HepG2 (cell line): ENCODE measurements at regions not wholly inside any gene's neighbourhood (a gene's known extent, or its start where the extent isn't known, plus 50 kb on each side); places are given as distances from the start of the nearest gene placed in this dataset.

Source experiments
- ESRRA ChIP-seq: sonication (generic); formaldehyde crosslinking; IDR thresholded peaks from 2 replicates; pipeline ENCODE4 v1.5.1; 2020; ENCODE audit warnings: mild to moderate bottlenecking, low read depth, missing genetic modification reagents
- ETV5 ChIP-seq: IDR thresholded peaks from 2 replicates; pipeline ENCODE4 v1.6.1; 2018; ENCODE audit warnings: missing biosample characterization, missing genetic modification reagents, inconsistent platforms, borderline replicate concordance
- FOXJ3 ChIP-seq: sonication (generic); formaldehyde crosslinking; IDR thresholded peaks from 2 replicates; pipeline ENCODE4 v1.4.0; 2020; ENCODE audit warnings: missing genetic modification reagents, mild to moderate bottlenecking, borderline replicate concordance
- ISL2 ChIP-seq: sonication (generic); formaldehyde crosslinking; IDR thresholded peaks from 2 replicates; pipeline ENCODE4 v1.5.0; 2020; ENCODE audit warnings: missing genetic modification reagents
- KDM3A ChIP-seq: IDR thresholded peaks from 2 replicates; pipeline ENCODE4 v1.6.1; 2018; ENCODE audit warnings: low read depth, missing compliant biosample characterization
- MEIS2 ChIP-seq: sonication (generic); formaldehyde crosslinking; IDR thresholded peaks from 2 replicates; pipeline ENCODE4 v1.9.0; 2021; ENCODE audit warnings: mild to moderate bottlenecking, missing genetic modification reagents
- NAIF1 ChIP-seq: sonication (generic); formaldehyde crosslinking; IDR thresholded peaks from 2 replicates; pipeline ENCODE4 v1.5.0; 2020; ENCODE audit warnings: mild to moderate bottlenecking, missing genetic modification reagents, borderline replicate concordance
- NR1H2 ChIP-seq: sonication (generic); formaldehyde crosslinking; IDR thresholded peaks from 2 replicates; pipeline ENCODE4 v1.8.1; 2022; ENCODE audit warnings: low read depth, missing genetic modification reagents, borderline replicate concordance
- PAX8 ChIP-seq: sonication (generic); formaldehyde crosslinking; IDR thresholded peaks from 2 replicates; pipeline ENCODE4 v1.8.0; 2022; ENCODE audit warnings: mild to moderate bottlenecking, missing genetic modification reagents, borderline replicate concordance
- RBM39 ChIP-seq: fragments of 200-400 bp; formaldehyde crosslinking; IDR thresholded peaks from one replicate; pipeline ENCODE4 v1.6.1; 2018; ENCODE audit warnings: antibody characterized with exemption, mild to moderate bottlenecking, low read depth, low read length; ENCODE audit not compliant: poor library complexity, severe bottlenecking
- SOX5 ChIP-seq: IDR thresholded peaks from 2 replicates; pipeline ENCODE4 v1.6.1; 2016; ENCODE audit warnings: borderline replicate concordance
- U2AF1 ChIP-seq: fragments of 200-400 bp; formaldehyde crosslinking; optimal IDR thresholded peaks from 2 replicates; pipeline ENCODE3; 2017; ENCODE audit warnings: mild to moderate bottlenecking, low read depth, low read length
- YEATS4 ChIP-seq: sonication (generic); formaldehyde crosslinking; IDR thresholded peaks from 2 replicates; pipeline ENCODE4 v1.4.0; 2020; ENCODE audit warnings: missing genetic modification reagents, borderline replicate concordance
- ZMYM2 ChIP-seq: sonication (generic); formaldehyde crosslinking; IDR thresholded peaks from 2 replicates; pipeline ENCODE4 v1.8.0; 2022; ENCODE audit warnings: mild to moderate bottlenecking, missing genetic modification reagents
- ZNF235 ChIP-seq: sonication (generic); formaldehyde crosslinking; IDR thresholded peaks from 2 replicates; pipeline ENCODE4 v1.8.1; 2023; ENCODE audit warnings: mild to moderate bottlenecking, missing genetic modification reagents, borderline replicate concordance
- ZNF629 ChIP-seq: sonication (generic); formaldehyde crosslinking; conservative IDR thresholded peaks from 2 replicates; pipeline ENCODE4 v1.5.0; 2020; ENCODE audit warnings: missing genetic modification reagents
- ZNF674 ChIP-seq: sonication (generic); formaldehyde crosslinking; IDR thresholded peaks from 2 replicates; pipeline ENCODE4 v1.5.0; 2020; ENCODE audit warnings: low read depth, mild to moderate bottlenecking, missing genetic modification reagents
- ZNF7 ChIP-seq: IDR thresholded peaks from 2 replicates; pipeline ENCODE4 v1.6.1; 2016; ENCODE audit warnings: missing biosample characterization, missing genetic modification reagents
- TF ChIP-seq, protein P1 (sequence below): sonication (generic); formaldehyde crosslinking; conservative IDR thresholded peaks from 2 replicates; pipeline ENCODE4 v1.4.0; 2020; ENCODE audit warnings: missing genetic modification reagents
- TF ChIP-seq, protein P2 (sequence below): sonication (generic); formaldehyde crosslinking; IDR thresholded peaks from 2 replicates; pipeline ENCODE4 v1.5.1; 2020; ENCODE audit warnings: missing genetic modification reagents, mild to moderate bottlenecking, borderline replicate concordance
- TF ChIP-seq, protein P3 (sequence below): sonication (generic); formaldehyde crosslinking; conservative IDR thresholded peaks from 2 replicates; pipeline ENCODE4 v1.4.0; 2020; ENCODE audit warnings: missing genetic modification reagents
- TF ChIP-seq, protein P4 (sequence below): sonication (generic); formaldehyde crosslinking; IDR thresholded peaks from 2 replicates; pipeline ENCODE4 v1.4.0; 2020; ENCODE audit warnings: missing genetic modification reagents
- TF ChIP-seq, protein P5 (sequence below): sonication (generic); formaldehyde crosslinking; IDR thresholded peaks from 2 replicates; pipeline ENCODE4 v1.8.0; 2022; ENCODE audit warnings: mild to moderate bottlenecking, missing genetic modification reagents, moderate library complexity

DNA sequence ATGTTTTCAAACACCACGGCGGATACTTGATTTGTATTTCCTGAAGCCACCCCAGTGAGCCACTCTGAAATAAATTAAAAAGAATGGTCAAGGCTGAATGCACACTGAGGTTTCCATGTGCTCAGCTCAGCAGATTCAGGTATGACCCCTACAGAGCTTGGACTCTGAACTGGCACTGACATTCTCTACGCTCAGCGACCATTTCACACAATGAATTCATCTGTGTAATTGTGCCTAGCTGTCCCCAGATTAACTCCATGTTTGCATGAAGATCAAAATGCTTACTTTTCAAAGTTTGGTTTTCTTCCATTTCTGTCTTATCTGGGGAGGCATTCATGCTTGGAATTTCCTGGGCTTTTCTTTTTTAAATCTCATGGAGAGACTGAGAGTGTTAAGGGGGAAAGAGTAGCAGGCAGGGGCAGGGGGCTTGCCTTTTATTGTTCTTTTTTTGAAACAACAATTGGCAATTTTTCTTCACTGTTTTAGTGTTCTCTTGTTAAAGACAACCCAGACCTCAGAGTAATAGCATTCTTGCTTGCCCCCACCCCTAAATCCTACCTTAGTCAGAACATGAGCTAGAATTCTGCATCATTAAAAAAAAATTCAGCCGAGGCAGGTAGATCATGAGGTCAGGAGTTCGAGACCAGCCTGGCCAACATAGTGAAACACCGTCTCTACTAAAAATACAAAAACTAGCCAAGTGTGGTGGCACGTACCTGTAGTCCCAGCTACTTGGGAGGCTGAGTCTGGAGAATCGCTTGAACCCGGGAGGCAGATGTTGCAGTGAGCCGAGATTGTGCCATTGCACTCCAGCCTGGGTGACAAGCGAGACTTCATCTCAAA is 85.5 kb upstream of the HNF1B start (continued):
- no peak for TF ChIP-seq PAX8 (CRISPR knock-in tag)
- TF ChIP-seq, protein P1, sequence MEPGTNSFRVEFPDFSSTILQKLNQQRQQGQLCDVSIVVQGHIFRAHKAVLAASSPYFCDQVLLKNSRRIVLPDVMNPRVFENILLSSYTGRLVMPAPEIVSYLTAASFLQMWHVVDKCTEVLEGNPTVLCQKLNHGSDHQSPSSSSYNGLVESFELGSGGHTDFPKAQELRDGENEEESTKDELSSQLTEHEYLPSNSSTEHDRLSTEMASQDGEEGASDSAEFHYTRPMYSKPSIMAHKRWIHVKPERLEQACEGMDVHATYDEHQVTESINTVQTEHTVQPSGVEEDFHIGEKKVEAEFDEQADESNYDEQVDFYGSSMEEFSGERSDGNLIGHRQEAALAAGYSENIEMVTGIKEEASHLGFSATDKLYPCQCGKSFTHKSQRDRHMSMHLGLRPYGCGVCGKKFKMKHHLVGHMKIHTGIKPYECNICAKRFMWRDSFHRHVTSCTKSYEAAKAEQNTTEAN (CRISPR knock-in tag): peak; percentile 55; the same call in 1 of the 2 replicates
- peak; percentile 45; the same call in 1 of the 2 replicates for TF ChIP-seq MEIS2 (CRISPR knock-in tag)
- peak; percentile 53; the same call in 1 of the 2 replicates for TF ChIP-seq ETV5 (CRISPR knock-in tag)
- peak; percentile 67; the same call in 1 of the 2 replicates for TF ChIP-seq ESRRA (CRISPR knock-in tag)
- TF ChIP-seq, protein P2, sequence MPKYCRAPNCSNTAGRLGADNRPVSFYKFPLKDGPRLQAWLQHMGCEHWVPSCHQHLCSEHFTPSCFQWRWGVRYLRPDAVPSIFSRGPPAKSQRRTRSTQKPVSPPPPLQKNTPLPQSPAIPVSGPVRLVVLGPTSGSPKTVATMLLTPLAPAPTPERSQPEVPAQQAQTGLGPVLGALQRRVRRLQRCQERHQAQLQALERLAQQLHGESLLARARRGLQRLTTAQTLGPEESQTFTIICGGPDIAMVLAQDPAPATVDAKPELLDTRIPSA: no peak
- peak; percentile 58; the same call in 1 of the 2 replicates for TF ChIP-seq YEATS4 (CRISPR knock-in tag)
- TF ChIP-seq FOXJ3: peak; percentile 65; the same call in 1 of the 2 replicates
- TF ChIP-seq, protein P3, sequence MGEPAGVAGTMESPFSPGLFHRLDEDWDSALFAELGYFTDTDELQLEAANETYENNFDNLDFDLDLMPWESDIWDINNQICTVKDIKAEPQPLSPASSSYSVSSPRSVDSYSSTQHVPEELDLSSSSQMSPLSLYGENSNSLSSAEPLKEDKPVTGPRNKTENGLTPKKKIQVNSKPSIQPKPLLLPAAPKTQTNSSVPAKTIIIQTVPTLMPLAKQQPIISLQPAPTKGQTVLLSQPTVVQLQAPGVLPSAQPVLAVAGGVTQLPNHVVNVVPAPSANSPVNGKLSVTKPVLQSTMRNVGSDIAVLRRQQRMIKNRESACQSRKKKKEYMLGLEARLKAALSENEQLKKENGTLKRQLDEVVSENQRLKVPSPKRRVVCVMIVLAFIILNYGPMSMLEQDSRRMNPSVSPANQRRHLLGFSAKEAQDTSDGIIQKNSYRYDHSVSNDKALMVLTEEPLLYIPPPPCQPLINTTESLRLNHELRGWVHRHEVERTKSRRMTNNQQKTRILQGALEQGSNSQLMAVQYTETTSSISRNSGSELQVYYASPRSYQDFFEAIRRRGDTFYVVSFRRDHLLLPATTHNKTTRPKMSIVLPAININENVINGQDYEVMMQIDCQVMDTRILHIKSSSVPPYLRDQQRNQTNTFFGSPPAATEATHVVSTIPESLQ (CRISPR knock-in tag): no peak
- TF ChIP-seq ZNF674 (CRISPR knock-in tag): no peak
- peak; percentile 34 for TF ChIP-seq U2AF1
- no peak for TF ChIP-seq ZMYM2
- TF ChIP-seq ZNF235 (CRISPR knock-in tag): no peak
- TF ChIP-seq SOX5 (CRISPR knock-in tag): peak; percentile 90
- TF ChIP-seq ZNF7 (CRISPR knock-in tag): no peak
- TF ChIP-seq, protein P4, sequence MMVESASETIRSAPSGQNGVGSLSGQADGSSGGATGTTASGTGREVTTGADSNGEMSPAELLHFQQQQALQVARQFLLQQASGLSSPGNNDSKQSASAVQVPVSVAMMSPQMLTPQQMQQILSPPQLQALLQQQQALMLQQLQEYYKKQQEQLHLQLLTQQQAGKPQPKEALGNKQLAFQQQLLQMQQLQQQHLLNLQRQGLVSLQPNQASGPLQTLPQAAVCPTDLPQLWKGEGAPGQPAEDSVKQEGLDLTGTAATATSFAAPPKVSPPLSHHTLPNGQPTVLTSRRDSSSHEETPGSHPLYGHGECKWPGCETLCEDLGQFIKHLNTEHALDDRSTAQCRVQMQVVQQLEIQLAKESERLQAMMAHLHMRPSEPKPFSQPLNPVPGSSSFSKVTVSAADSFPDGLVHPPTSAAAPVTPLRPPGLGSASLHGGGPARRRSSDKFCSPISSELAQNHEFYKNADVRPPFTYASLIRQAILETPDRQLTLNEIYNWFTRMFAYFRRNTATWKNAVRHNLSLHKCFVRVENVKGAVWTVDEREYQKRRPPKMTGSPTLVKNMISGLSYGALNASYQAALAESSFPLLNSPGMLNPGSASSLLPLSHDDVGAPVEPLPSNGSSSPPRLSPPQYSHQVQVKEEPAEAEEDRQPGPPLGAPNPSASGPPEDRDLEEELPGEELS: peak; percentile 76
- TF ChIP-seq, protein P5, sequence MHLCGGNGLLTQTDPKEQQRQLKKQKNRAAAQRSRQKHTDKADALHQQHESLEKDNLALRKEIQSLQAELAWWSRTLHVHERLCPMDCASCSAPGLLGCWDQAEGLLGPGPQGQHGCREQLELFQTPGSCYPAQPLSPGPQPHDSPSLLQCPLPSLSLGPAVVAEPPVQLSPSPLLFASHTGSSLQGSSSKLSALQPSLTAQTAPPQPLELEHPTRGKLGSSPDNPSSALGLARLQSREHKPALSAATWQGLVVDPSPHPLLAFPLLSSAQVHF (CRISPR knock-in tag): no peak
- TF ChIP-seq RBM39: no peak
- no peak for TF ChIP-seq NR1H2 (CRISPR knock-in tag)
- TF ChIP-seq ZNF629: peak; percentile 17
- TF ChIP-seq ISL2 (CRISPR knock-in tag): peak; percentile 71
- no peak for TF ChIP-seq KDM3A
- no peak for TF ChIP-seq NAIF1 (CRISPR knock-in tag)
